Breast epithelium (tissue), 4 donors: ENCODE measurements at regions not wholly inside any gene's neighbourhood (a gene's known extent, or its start where the extent isn't known, plus 50 kb on each side); places are given as distances from the start of the nearest gene placed in this dataset.

Experiments used
- DNase-seq, 2 donors: peaks; one replicate each; pipeline ENCODE4 v3.0.0-alpha.2; 2019; ENCODE audit warnings: low spot score in 2 of 2
- H3K27ac ChIP-seq, 2 donors: fragments of 200-600 bp; sonication (generic) in 1 of 2; one replicate each; pipeline ENCODE4 v1.5.1; 2016 to 2019; ENCODE audit warnings: mild to moderate bottlenecking in 1 of 2
- H3K27me3 ChIP-seq, 2 donors: fragments of 200-600 bp; sonication (generic) in 1 of 2; one replicate each; pipeline versions ENCODE4 v1.5.1 to v1.6.0; 2017 to 2019; ENCODE audit warnings: control low read depth in 1 of 2, mild to moderate bottlenecking in 1 of 2
- H3K36me3 ChIP-seq: fragments of 200-600 bp; one replicate; pipeline ENCODE4 v1.5.1; 2019
- H3K4me1 ChIP-seq, 2 donors: fragments of 200-600 bp; sonication (generic); one replicate each; pipeline ENCODE4 v1.5.1; 2016 to 2019; ENCODE audit warnings: control low read depth in 1 of 2
- H3K4me3 ChIP-seq, 3 donors: fragments of 200-600 bp; sonication (generic); 1 replicate in 2 of 3; 2 replicates in 1 of 3; pipeline ENCODE4 v1.5.1; 2016 to 2019; ENCODE audit warnings: mild to moderate bottlenecking in 3 of 3, moderate library complexity in 2 of 3
- H3K9me3 ChIP-seq, 2 donors: fragments of 200-600 bp; sonication (generic) in 1 of 2; one replicate each; pipeline ENCODE4 v1.5.1; 2016 to 2019; ENCODE audit warnings: control low read depth in 1 of 2
- CTCF ChIP-seq, 3 donors: fragments of 450-650 bp; IDR thresholded peaks; one replicate each; pipeline ENCODE4 v1.5.1; 2016 to 2017; ENCODE audit warnings: antibody characterized with exemption in 3 of 3, mild to moderate bottlenecking in 3 of 3, moderate library complexity in 3 of 3
- POLR2A ChIP-seq: fragments of 450-650 bp; IDR thresholded peaks from one replicate; pipeline ENCODE4 v1.6.1; 2016; ENCODE audit warnings: antibody characterized with exemption, mild to moderate bottlenecking, moderate library complexity
- POLR2AphosphoS5 ChIP-seq, 3 donors: sonication (generic); formaldehyde crosslinking; IDR thresholded peaks; one replicate each; pipeline ENCODE4 v1.6.1; 2017; ENCODE audit warnings: antibody characterized with exemption in 3 of 3
- intact Hi-C: fragments of 100-400 bp; cut with DNase I; formaldehyde crosslinking; loops from one replicate; pipeline ENCODE4 v1.15.1; 2023; ENCODE audit warnings: low total_unique reads

- DNase-seq, result no peak
- no peaks in the 10 kb centered on the region for H3K27me3 ChIP-seq
- no peaks in the 10 kb centered on the region for H3K4me1 ChIP-seq
- no peaks in the 10 kb centered on the region for H3K36me3 ChIP-seq
- no peaks in the 10 kb centered on the region for H3K9me3 ChIP-seq
- TF ChIP-seq CTCF (IDR thresholded peaks at IDR 0.05) (no peak), POLR2A (no peak), POLR2AphosphoS5 (IDR thresholded peaks at IDR 0.05) (no peak)
- H3K4me3 ChIP-seq, result no peak overlapping the region
- no peak overlapping the region for H3K27ac ChIP-seq
- intact Hi-C loops, result no loop called here
These were observed 172.1 kb upstream of the SMAD3 start for GRCh38 chr15:66893294-66893693.

DNA sequence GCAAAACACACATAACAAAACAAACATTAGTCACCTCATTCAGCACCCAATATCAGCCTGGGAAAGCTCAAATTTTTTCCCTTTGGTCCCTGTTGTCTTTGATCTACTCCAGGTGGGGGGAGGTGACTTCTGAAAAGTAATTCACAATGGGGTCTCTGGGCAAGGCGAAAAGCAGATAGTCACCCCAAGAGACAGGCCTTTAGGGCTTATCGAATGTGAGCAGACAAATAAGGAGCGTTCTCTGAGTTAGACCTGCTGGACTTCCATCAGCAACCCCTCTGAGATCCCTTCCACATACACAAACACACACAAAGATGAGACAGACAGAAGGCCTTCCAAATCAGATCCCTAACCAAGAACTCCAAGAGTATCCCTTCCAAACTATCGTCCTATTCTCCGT lies 171.0 kb upstream of the SMAD3 start:
- no peaks in the 10 kb centered on the region for H3K27me3 ChIP-seq
- H3K36me3 ChIP-seq, result no peaks in the 10 kb centered on the region
- no peak overlapping the region for H3K27ac ChIP-seq
- no peaks in the 10 kb centered on the region for H3K4me1 ChIP-seq
- H3K4me3 ChIP-seq, result no peak overlapping the region
- no peak for DNase-seq
- intact Hi-C loops, result no loop called here
- no peaks in the 10 kb centered on the region for H3K9me3 ChIP-seq
- TF ChIP-seq CTCF (IDR thresholded peaks at IDR 0.05) (no peak), POLR2AphosphoS5 (IDR thresholded peaks at IDR 0.05) (no peak), POLR2A (no peak)

DNA sequence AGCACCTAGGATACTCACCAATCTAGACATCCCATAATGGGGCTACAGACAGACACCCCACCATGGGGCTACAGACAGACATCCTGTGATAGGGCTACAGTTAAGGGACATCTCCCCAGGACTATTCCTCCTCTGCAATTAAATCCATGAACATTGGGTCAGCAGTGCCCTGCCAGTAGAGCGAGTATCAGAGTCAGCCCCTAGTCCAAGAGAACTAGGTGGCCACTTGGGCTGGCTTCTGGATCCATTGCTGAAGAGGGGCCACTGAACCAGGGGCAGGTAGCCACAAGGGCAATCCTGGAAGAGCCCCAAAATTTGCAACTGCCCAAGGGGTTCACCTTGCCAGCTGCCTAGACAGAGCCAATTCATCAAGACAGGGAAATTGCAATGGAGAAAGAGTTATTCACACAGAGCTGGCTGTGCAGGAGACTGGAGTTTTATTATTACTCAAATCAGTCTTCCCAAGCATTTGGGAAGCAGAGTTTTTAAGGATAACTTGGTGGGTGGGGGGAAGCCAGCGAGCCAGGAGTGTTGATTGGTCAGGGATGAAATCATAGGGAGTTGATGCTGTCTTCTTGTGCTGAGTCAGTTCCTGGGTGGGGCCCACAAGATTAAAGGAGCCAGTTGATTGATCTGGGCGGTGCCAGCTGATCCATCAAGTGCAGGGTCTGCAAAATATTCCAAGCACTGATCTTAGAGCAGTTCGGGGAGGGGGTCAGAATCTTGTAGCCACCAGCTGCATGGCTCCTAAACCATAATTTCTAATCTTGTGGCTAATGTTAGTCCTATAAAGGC lies 170.2 kb upstream of the SMAD3 start:
- TF ChIP-seq POLR2AphosphoS5 (IDR thresholded peaks at IDR 0.05) (no peak), POLR2A (no peak), CTCF (IDR thresholded peaks at IDR 0.05) (no peak)
- no peaks in the 10 kb centered on the region for H3K27me3 ChIP-seq
- DNase-seq, result no peak
- no peaks in the 10 kb centered on the region for H3K9me3 ChIP-seq
- no peak overlapping the region for H3K27ac ChIP-seq
- H3K4me3 ChIP-seq, result no peak overlapping the region
- intact Hi-C loops, result no loop called here
- no peaks in the 10 kb centered on the region for H3K36me3 ChIP-seq
- H3K4me1 ChIP-seq, result no peaks in the 10 kb centered on the region

GRCh38 chr15:66895794-66896453 lies 169.5 kb upstream of the SMAD3 start:
- Histone ChIP-seq H3K36me3 (no peaks in the 10 kb centered on the region), H3K27me3 (no peaks in the 10 kb centered on the region), H3K27ac (no peak overlapping the region), H3K9me3 (no peaks in the 10 kb centered on the region), H3K4me1 (no peaks in the 10 kb centered on the region), H3K4me3 (no peak overlapping the region)
- DNase-seq, result no peak
- intact Hi-C loops, result no loop called here
- TF ChIP-seq CTCF (IDR thresholded peaks at IDR 0.05) (no peak), POLR2AphosphoS5 (IDR thresholded peaks at IDR 0.05) (no peak), POLR2A (no peak)

DNA sequence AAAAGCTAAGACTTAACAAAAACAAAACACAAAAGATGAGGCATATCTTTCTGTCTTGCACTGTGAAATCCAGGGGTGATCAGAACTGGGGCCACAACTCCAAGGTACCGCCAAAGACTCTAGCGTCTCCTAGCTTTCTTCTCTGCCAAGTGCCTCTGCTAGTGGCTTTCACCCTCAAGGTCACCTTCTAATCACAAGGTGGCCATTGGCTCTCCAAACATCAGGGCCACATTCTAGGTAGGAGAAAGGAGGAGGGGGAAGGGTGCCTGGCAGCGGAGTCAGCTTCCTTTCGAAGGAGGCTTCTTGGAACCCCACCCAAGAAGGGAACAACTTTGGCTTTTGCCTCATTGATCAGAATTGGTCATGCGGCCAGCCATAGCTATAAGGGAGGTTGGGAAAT lies 168.8 kb upstream of the SMAD3 start:
- intact Hi-C loops, result no loop called here
- DNase-seq, result no peak
- no peak overlapping the region for H3K4me3 ChIP-seq
- H3K4me1 ChIP-seq, result no peaks in the 10 kb centered on the region
- no peak overlapping the region for H3K27ac ChIP-seq
- no peaks in the 10 kb centered on the region for H3K9me3 ChIP-seq
- H3K27me3 ChIP-seq, result no peaks in the 10 kb centered on the region
- H3K36me3 ChIP-seq, result no peaks in the 10 kb centered on the region
- no peak for TF ChIP-seq CTCF (IDR thresholded peaks at IDR 0.05)
- no peak for TF ChIP-seq POLR2A
- no peak for TF ChIP-seq POLR2AphosphoS5 (IDR thresholded peaks at IDR 0.05)
